ACC112 (cell line): ENCODE measurements at regions not wholly inside any gene's neighbourhood (a gene's known extent, or its start where the extent isn't known, plus 50 kb on each side); places are given as distances from the start of the nearest gene placed in this dataset.
"Not testable (repeated sequence)": the region's sequence is repeated elsewhere in the genome, so short reads cannot be mapped to it uniquely, and the experiment has no call there.

Experiments used
- H2AFZ ChIP-seq: fragments of 200-600 bp; sonication (generic); one replicate; pipeline ENCODE4 v1.6.0; 2017; ENCODE audit warnings: antibody characterized with exemption, low read length; ENCODE audit not compliant: unreplicated experiment
- H3K27ac ChIP-seq: fragments of 200-600 bp; sonication (generic); 2 replicates; pipeline ENCODE4 v1.5.1; 2014; ENCODE audit warnings: low read depth, mild to moderate bottlenecking, antibody characterized with exemption, low read length, moderate library complexity
- H3K27me3 ChIP-seq: fragments of 200-600 bp; sonication (generic); 2 replicates; pipeline ENCODE4 v1.6.1; 2014; ENCODE audit warnings: mild to moderate bottlenecking, antibody characterized with exemption, low read length, moderate library complexity, mixed read lengths; ENCODE audit not compliant: insufficient read depth
- H3K36me3 ChIP-seq: fragments of 200-600 bp; sonication (generic); 2 replicates; pipeline ENCODE4 v1.6.1; 2016; ENCODE audit warnings: mild to moderate bottlenecking, antibody characterized with exemption, low read length, moderate library complexity, mixed read lengths; ENCODE audit not compliant: insufficient read depth
- H3K4me1 ChIP-seq: fragments of 200-600 bp; sonication (generic); one replicate; pipeline ENCODE4 v1.6.1; 2016; ENCODE audit warnings: low read length, mixed read lengths; ENCODE audit not compliant: insufficient read depth, unreplicated experiment, control insufficient read depth
- H3K4me3 ChIP-seq: fragments of 200-600 bp; sonication (generic); 2 replicates; pipeline ENCODE4 v1.5.1; 2014; ENCODE audit warnings: mild to moderate bottlenecking, low read depth, low read length
- H3K79me2 ChIP-seq: fragments of 200-600 bp; sonication (generic); one replicate; pipeline ENCODE4 v1.6.0; 2016; ENCODE audit warnings: low read length; ENCODE audit not compliant: control insufficient read depth, unreplicated experiment, insufficient read depth

DNA sequence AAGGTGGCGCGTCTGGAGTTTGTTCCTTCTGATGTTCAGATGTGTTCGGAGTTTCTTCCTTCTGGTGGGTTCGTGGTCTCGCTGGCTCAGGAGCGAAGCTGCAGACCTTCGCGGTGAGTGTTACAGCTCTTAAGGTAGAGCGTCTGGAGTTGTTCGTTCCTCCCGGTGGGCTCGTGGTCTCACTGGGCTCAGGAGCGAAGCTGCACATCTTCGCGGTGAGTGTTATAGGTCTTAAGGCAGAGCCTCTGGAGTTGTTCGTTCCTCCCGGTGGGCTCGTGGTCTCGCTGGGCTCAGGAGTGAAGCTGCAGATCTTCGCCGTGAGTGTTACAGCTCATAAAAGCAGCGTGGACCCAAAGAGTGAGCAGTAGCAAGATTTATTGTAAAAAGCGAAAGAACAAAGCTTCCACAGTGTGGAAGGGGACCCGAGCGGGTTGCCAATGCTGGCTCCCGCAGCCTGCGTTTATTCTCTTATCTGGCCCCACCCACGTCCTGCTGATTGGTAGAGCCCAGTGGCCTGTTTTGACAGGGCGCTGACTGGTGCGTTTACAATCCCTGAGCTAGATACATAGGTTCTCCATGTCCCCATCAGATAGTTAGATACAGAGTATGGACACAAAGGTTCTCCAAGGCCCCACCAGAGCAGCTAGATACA, 322.5 kb upstream of the KCND2 start:
- not testable (repeated sequence) for H3K36me3 ChIP-seq, H3K27me3 ChIP-seq, H3K79me2 ChIP-seq, H3K4me1 ChIP-seq, H2AFZ ChIP-seq, H3K4me3 ChIP-seq, H3K27ac ChIP-seq

DNA sequence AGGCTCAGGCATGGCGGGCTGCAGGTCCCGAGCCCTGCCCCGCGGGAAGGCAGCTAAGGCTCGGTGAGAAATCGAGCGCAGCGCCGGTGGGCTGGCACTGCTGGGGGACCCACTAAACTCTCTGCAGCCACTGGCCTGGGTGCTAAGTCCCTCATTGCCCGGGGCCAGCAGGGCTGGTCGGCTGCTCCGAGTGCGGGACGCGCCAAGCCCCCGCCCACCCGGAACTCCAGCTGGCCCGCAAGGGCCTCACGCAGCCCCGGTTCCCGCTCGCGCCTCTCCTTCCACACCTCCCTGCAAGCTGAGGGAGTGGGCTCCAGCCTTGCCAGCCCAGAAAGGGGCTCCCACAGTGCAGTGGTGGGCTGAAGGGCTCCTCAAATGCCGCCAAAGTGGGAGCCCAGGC, 321.4 kb upstream of the KCND2 start:
- H3K36me3 ChIP-seq, H3K4me1 ChIP-seq, H3K27me3 ChIP-seq, H3K4me3 ChIP-seq, H3K27ac ChIP-seq, H2AFZ ChIP-seq, H3K79me2 ChIP-seq: not testable (repeated sequence)

DNA sequence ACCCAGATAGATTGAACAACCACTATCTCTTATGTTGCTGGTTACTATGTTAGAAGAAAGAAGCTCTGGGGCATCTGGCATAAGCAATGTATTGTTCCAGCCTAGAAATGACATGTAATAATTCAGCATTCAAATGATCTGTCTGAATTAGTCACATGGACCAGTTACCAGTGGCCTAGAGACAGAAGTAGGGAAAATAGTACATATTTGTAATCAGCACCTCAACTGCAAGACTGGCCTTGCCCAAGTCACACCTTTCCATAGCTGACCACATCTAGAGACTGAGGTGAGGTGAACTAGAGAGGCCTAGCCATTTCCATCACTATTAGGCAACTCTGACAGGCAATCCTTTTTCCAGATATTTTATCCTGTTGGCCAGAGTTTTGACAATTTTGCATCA, 315.6 kb upstream of the KCND2 start:
- H3K4me1 ChIP-seq: peaks cover 28% of the 10 kb centered on the region

DNA sequence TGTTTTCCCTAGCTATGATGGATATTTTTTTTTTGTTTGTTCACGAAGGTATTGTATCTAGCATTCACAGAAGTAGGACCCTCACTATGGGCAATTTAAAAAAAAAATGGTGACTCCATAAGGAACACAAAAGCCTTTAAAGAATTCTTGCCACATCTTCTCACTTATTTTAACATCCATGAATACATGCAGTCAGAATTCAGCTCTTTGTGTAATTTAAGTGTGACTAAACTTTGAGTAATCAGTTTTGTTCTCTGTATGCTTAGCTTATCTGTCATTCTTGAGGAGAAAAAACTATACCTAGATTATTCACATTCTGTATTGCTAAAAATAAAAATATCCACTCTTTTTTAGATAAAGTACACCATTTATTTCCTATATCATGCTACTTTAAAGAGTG, 313.2 kb upstream of the KCND2 start:
- no peaks in the 10 kb centered on the region; the same call in 1 of the 2 replicates for H3K36me3 ChIP-seq
- peaks cover 40% of the 10 kb centered on the region for H3K4me1 ChIP-seq
- no peak overlapping the region for H2AFZ ChIP-seq
- H3K27me3 ChIP-seq: no peaks in the 10 kb centered on the region
- peak overlapping the region; percentile 86 for H3K27ac ChIP-seq
- no peak overlapping the region for H3K4me3 ChIP-seq
- H3K79me2 ChIP-seq: no peaks in the 10 kb centered on the region

More for the DNA sequence above, 315.6 kb upstream of the KCND2 start:
- no peak overlapping the region for H3K27ac ChIP-seq
- no peak overlapping the region for H3K4me3 ChIP-seq
- H3K36me3 ChIP-seq: no peaks in the 10 kb centered on the region; the same call in 1 of the 2 replicates
- no peaks in the 10 kb centered on the region for H3K79me2 ChIP-seq
- no peaks in the 10 kb centered on the region for H3K27me3 ChIP-seq
- H2AFZ ChIP-seq: no peak overlapping the region

DNA sequence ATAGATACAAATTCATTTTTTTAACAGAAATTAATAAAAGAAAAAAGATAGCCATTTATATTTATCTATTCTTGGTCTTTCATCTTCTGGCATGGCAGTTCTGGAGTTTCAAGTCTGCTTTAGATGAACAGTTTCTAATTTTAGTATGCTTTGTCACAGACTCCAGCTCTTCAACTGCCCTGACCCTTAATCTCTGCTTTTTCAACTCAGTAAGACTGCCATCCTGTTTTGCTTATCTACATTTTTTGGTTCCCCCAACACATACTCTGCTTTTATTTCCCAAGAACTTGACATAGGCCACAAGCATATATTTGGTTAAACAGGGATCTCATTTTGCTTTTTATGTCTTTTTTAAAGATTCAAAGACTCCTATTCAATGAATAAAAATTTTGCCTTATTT, 309.3 kb upstream of the KCND2 start:
- no peaks in the 10 kb centered on the region for H3K36me3 ChIP-seq
- H2AFZ ChIP-seq: peak overlapping the region; percentile 32
- no peak overlapping the region for H3K27ac ChIP-seq
- no peaks in the 10 kb centered on the region for H3K27me3 ChIP-seq
- H3K79me2 ChIP-seq: no peaks in the 10 kb centered on the region
- no peak overlapping the region for H3K4me3 ChIP-seq
- H3K4me1 ChIP-seq: peaks cover 46% of the 10 kb centered on the region

DNA sequence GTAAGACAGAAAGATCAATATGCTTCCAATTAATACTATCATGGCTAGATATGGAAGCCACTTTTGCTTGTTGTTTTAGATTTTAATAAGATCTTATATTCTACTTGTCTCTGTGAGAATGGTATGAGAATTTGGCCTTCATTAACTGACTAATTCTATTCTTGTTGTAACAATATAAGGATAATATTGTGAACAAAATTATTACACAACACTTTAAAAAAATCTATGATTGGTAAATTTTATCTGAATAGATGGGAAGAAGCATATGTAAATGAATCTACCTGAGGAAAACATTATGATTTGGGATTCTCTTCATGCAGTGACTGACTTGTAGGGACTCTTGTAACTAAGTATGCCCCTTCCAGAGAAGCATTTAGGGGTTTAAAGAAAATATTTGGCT, 308.9 kb upstream of the KCND2 start:
- Histone ChIP-seq H3K4me3 (no peak overlapping the region), H3K27me3 (no peaks in the 10 kb centered on the region), H3K36me3 (no peaks in the 10 kb centered on the region), H3K79me2 (no peaks in the 10 kb centered on the region), H3K4me1 (peaks cover 46% of the 10 kb centered on the region), H2AFZ (no peak overlapping the region), H3K27ac (no peak overlapping the region)

DNA sequence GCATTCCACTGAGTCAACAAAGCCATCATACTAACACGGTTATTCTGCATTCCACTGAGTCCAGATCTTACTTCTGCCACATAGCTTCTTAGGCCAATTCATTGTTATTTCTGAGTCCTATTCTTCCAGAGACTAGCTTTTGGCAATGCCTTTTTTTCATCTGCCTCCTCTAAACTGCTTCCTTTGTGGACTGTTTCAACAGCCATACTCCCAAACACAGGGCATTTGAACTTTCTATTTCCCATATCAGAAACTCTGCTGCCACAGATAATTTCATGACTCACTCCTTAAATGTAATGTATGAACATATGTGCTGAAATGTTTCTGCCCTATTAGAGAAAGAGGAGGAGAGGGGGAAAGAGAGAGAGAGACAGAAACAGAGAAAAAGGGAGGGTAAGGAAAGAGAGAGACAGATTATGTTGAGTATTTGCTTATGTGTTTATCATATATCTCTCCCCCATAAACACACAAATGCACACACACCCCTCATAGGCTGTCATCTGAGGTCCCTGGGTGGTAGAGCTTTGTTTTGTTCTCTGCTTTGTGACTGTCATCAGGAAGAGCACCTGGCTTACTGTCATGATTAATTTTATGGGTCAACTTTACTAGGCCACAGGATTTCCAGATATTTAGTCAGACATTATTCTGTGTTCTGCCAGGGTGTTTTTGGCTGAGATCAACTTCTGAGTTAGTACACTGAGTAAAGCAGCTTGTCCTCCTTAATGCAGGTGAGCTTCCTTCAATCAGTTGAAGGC, 308.0 kb upstream of the KCND2 start:
- Histone ChIP-seq H3K4me3 (no peak overlapping the region), H3K79me2 (no peaks in the 10 kb centered on the region), H2AFZ (peak overlapping the region; percentile 79), H3K27me3 (no peaks in the 10 kb centered on the region), H3K27ac (peak overlapping the region; percentile 21; the same call in 1 of the 2 replicates), H3K4me1 (peaks cover 40% of the 10 kb centered on the region), H3K36me3 (no peaks in the 10 kb centered on the region)

DNA sequence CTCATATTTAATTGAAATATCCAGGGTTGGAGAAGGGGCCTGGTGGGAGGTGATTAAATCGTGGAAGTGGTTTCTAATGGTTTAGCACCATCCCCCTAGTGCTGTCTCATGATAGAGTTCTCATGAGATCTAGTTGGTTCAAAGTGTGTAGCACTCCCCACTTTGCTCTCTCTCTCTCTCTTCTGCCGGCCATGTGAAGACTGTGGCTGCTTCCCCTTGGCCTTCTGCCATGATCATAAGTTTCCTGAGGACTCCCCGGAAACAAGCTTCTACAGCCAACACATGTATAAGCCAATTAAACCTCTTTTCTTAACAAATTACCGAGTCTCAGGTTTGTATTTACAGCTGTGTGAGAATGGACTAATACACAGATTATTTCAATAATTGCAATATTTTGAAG, 305.8 kb upstream of the KCND2 start:
- Histone ChIP-seq H3K79me2 (no peaks in the 10 kb centered on the region), H3K27ac (no peak overlapping the region), H2AFZ (no peak overlapping the region), H3K27me3 (no peaks in the 10 kb centered on the region), H3K4me1 (peaks cover 25% of the 10 kb centered on the region), H3K36me3 (no peaks in the 10 kb centered on the region), H3K4me3 (no peak overlapping the region)

DNA sequence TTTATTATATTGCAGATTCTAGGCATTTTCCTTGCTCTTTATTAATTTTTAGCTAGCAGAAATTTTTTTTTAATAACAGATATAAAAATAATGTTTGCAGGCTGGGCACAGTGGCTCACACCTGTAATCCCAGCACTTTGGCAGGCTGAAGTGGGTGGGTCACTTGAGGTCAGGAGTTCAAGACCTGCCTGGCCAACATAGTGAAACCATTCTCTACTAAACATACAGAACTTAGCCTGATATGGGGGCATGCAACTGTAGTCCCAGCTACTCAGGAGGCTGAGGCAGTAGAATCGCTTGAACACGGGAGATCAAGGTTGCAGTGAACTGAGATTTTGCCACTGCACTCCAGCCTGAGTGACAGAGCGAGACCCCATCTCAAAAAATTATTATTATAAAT, 304.6 kb upstream of the KCND2 start:
- H3K27me3 ChIP-seq, H3K27ac ChIP-seq, H2AFZ ChIP-seq, H3K4me3 ChIP-seq, H3K36me3 ChIP-seq, H3K79me2 ChIP-seq: not testable (repeated sequence)
- peaks cover 25% of the 10 kb centered on the region for H3K4me1 ChIP-seq

DNA sequence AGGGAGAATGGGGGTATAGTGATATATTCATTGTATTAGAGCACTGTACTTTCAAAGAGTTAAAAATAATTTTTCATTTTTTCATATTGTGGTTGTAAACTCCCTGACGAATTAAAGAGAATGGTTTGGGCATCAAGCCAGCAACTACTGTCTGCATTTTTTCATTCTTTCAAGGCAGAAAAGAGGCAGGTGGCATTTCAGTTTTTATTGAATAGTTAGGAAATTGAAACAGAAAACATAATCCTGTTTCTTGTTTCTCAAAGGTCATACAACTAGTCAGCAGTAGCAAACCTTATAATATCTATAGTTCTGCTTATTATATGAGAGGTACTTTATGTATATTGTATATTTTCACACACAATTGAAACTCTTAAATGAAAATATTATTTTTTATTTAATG, 303.9 kb upstream of the KCND2 start:
- H3K36me3 ChIP-seq: no peaks in the 10 kb centered on the region
- no peak overlapping the region for H3K27ac ChIP-seq
- peaks cover 21% of the 10 kb centered on the region for H3K4me1 ChIP-seq
- H3K79me2 ChIP-seq: no peaks in the 10 kb centered on the region
- no peak overlapping the region for H2AFZ ChIP-seq
- H3K4me3 ChIP-seq: no peak overlapping the region
- H3K27me3 ChIP-seq: no peaks in the 10 kb centered on the region

DNA sequence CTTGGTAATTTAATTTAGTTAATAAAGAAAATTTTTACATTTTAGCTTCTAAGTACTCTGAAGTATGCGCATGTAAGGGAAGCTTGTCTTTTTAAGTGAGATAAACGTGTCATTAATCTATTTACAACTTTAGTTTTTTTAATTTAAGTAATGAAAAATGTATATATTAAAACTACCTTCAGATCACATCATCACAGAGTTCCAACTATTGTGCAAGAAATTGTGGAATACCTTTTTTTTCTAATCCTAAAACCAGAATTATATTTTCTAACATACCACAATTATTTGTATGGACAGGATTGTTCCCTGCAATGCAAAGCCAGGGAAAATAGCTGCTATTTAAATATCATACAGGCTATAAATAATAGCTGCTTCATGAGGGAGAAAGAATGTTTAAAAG, 303.2 kb upstream of the KCND2 start:
- Histone ChIP-seq H2AFZ (no peak overlapping the region), H3K27ac (no peak overlapping the region), H3K79me2 (no peaks in the 10 kb centered on the region), H3K4me1 (peaks cover 13% of the 10 kb centered on the region), H3K36me3 (no peaks in the 10 kb centered on the region), H3K4me3 (no peak overlapping the region), H3K27me3 (no peaks in the 10 kb centered on the region)
